Immature natural killer cell (primary cell): ENCODE measurements at regions not wholly inside any gene's neighbourhood (a gene's known extent, or its start where the extent isn't known, plus 50 kb on each side); places are given as distances from the start of the nearest gene placed in this dataset.

Experiments used
- DNase-seq, 3 donors: peaks; one replicate each; pipeline ENCODE4 v3.0.0; 2022; ENCODE audit warnings: mixed read lengths in 1 of 3
- H3K27ac Mint-ChIP-seq, 6 donors: one replicate each; pipeline ENCODE4 v1.8.0; 2020; ENCODE audit warnings: mixed read lengths in 6 of 6, mild to moderate bottlenecking in 5 of 6, inconsistent platforms in 4 of 6, moderate library complexity in 3 of 6
- H3K27me3 Mint-ChIP-seq, 3 donors: one replicate each; pipeline ENCODE4 v1.8.0; 2020 to 2021; ENCODE audit warnings: low read depth in 3 of 3, mild to moderate bottlenecking in 3 of 3, mixed read lengths in 3 of 3, moderate library complexity in 3 of 3, inconsistent platforms in 1 of 3
- H3K36me3 Mint-ChIP-seq, 3 donors: one replicate each; pipeline ENCODE4 v1.8.0; 2020; ENCODE audit warnings: mixed read lengths in 3 of 3, inconsistent platforms in 2 of 3, mild to moderate bottlenecking in 2 of 3
- H3K4me1 Mint-ChIP-seq, 2 donors: one replicate each; pipeline ENCODE4 v1.8.0; 2020; ENCODE audit warnings: inconsistent platforms in 2 of 2, mild to moderate bottlenecking in 2 of 2, mixed read lengths in 2 of 2, moderate library complexity in 1 of 2
- H3K4me3 Mint-ChIP-seq, 5 donors: one replicate each; pipeline ENCODE4 v1.8.0; 2020; ENCODE audit warnings: mild to moderate bottlenecking in 5 of 5, mixed read lengths in 5 of 5, inconsistent platforms in 3 of 5, moderate library complexity in 3 of 5
- H3K9me3 Mint-ChIP-seq, 6 donors: one replicate each; pipeline ENCODE4 v1.8.0; 2020; ENCODE audit warnings: mild to moderate bottlenecking in 6 of 6, mixed read lengths in 6 of 6, inconsistent platforms in 4 of 6, moderate library complexity in 3 of 6

- Mint-ChIP-seq H3K27me3 (peaks cover 0 to 1% (median 0%) of the 10 kb centered on the region in 3 donors), H3K4me3 (no peak overlapping the region), H3K27ac (no peak overlapping the region), H3K9me3 (peaks cover 0 to 1% (median 0%) of the 10 kb centered on the region in 6 donors), H3K36me3 (no peaks in the 10 kb centered on the region), H3K4me1 (no peaks in the 10 kb centered on the region)
- no peak for DNase-seq
Measured at GRCh38 chr4:35649778-35650177, 594.5 kb downstream of the ARAP2 start.

DNA sequence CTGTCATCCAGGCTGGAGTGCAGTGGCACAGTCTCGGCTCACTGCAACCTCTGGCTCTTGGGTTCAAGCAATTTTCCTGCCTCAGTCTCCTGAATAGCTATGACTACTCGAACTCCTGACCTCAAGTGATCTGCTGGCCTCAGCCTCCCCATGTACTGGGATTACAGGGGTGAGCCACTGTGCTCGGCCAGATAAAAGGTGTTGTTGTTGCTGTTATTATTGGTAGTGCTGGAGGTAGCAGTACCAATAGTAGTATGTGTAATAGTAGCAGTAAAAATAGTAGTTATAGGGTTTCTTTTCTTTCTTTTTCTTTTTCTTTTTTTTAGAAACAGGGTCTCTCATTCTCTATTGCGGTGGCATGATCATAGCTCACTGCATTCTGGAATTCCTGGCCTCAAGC, 592.1 kb downstream of the ARAP2 start:
- Mint-ChIP-seq H3K36me3 (no peaks in the 10 kb centered on the region), H3K27me3 (no peaks in the 10 kb centered on the region), H3K4me3 (no peak overlapping the region), H3K4me1 (no peaks in the 10 kb centered on the region), H3K27ac (no peak overlapping the region), H3K9me3 (peaks cover 0 to 1% (median 0%) of the 10 kb centered on the region in 6 donors)
- DNase-seq: no peak

DNA sequence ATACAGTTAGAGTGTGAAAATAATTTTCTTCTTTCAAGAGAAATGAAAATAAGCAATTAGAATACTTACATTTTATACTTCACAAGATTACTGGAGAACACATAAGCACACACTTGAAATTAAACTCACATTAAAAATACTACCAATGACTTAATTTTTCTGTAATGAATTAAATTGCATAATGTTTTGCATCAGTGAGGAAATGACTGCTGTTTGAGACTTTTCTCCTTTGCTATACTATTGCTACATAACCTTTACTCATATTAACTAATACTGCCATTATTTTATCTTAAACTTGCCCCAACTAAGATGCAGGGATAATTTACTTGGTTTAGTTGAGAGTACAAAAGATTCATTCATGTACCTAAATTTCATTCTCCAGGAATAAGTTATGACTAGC, 590.9 kb downstream of the ARAP2 start:
- peaks cover 0 to 3% (median 0%) of the 10 kb centered on the region in 3 donors for H3K27me3 Mint-ChIP-seq
- peaks cover 0 to 3% (median 0%) of the 10 kb centered on the region in 6 donors for H3K9me3 Mint-ChIP-seq
- DNase-seq: no peak
- H3K27ac Mint-ChIP-seq: no peak overlapping the region
- H3K4me3 Mint-ChIP-seq: no peak overlapping the region
- H3K36me3 Mint-ChIP-seq: no peaks in the 10 kb centered on the region
- H3K4me1 Mint-ChIP-seq: no peaks in the 10 kb centered on the region

- Mint-ChIP-seq H3K27ac (no peak overlapping the region), H3K9me3 (peaks cover 0 to 7% (median 2%) of the 10 kb centered on the region in 6 donors), H3K4me1 (no peaks in the 10 kb centered on the region), H3K27me3 (no peaks in the 10 kb centered on the region), H3K4me3 (no peak overlapping the region), H3K36me3 (no peaks in the 10 kb centered on the region)
- no peak for DNase-seq
Measured at GRCh38 chr4:35673137-35673536, 571.2 kb downstream of the ARAP2 start.

GRCh38 chr4:35684755-35685154, 559.6 kb downstream of the ARAP2 start:
- Mint-ChIP-seq H3K4me1 (no peaks in the 10 kb centered on the region), H3K27ac (no peak overlapping the region), H3K36me3 (no peaks in the 10 kb centered on the region), H3K4me3 (no peak overlapping the region), H3K27me3 (no peaks in the 10 kb centered on the region), H3K9me3 (peaks cover 0 to 10% (median 7%) of the 10 kb centered on the region in 6 donors)
- DNase-seq: no peak

- Mint-ChIP-seq H3K36me3 (no peaks in the 10 kb centered on the region), H3K27ac (no peak overlapping the region), H3K4me1 (no peaks in the 10 kb centered on the region), H3K9me3 (peaks cover 0 to 5% (median 0%) of the 10 kb centered on the region in 6 donors), H3K4me3 (no peak overlapping the region), H3K27me3 (no peaks in the 10 kb centered on the region)
- DNase-seq: no peak
Measured at GRCh38 chr4:35689870-35690269, 554.4 kb downstream of the ARAP2 start.

- no peak for DNase-seq
- Mint-ChIP-seq H3K4me3 (no peak overlapping the region), H3K36me3 (no peaks in the 10 kb centered on the region), H3K4me1 (no peaks in the 10 kb centered on the region), H3K27me3 (peaks cover 0 to under 1% (median 0%) of the 10 kb centered on the region in 3 donors), H3K27ac (no peak overlapping the region), H3K9me3 (peaks cover 0 to 5% (median 0%) of the 10 kb centered on the region in 6 donors)
Measured at GRCh38 chr4:35690271-35690670, 554.0 kb downstream of the ARAP2 start.

- no peak for DNase-seq
- Mint-ChIP-seq H3K27me3 (peaks cover 0 to 3% (median 0%) of the 10 kb centered on the region in 3 donors), H3K27ac (no peak overlapping the region), H3K36me3 (no peaks in the 10 kb centered on the region), H3K4me1 (no peaks in the 10 kb centered on the region), H3K4me3 (no peak overlapping the region), H3K9me3 (peaks cover 0 to 3% (median 0%) of the 10 kb centered on the region in 6 donors)
Measured at GRCh38 chr4:35695003-35695402, 549.3 kb downstream of the ARAP2 start.

GRCh38 chr4:35695421-35695820, 548.9 kb downstream of the ARAP2 start:
- H3K36me3 Mint-ChIP-seq: no peaks in the 10 kb centered on the region
- peaks cover 0 to 3% (median 0%) of the 10 kb centered on the region in 6 donors for H3K9me3 Mint-ChIP-seq
- H3K4me1 Mint-ChIP-seq: no peaks in the 10 kb centered on the region
- DNase-seq: no peak
- no peak overlapping the region for H3K4me3 Mint-ChIP-seq
- H3K27ac Mint-ChIP-seq: no peak overlapping the region
- H3K27me3 Mint-ChIP-seq: peaks cover 0 to 3% (median 0%) of the 10 kb centered on the region in 3 donors

DNA sequence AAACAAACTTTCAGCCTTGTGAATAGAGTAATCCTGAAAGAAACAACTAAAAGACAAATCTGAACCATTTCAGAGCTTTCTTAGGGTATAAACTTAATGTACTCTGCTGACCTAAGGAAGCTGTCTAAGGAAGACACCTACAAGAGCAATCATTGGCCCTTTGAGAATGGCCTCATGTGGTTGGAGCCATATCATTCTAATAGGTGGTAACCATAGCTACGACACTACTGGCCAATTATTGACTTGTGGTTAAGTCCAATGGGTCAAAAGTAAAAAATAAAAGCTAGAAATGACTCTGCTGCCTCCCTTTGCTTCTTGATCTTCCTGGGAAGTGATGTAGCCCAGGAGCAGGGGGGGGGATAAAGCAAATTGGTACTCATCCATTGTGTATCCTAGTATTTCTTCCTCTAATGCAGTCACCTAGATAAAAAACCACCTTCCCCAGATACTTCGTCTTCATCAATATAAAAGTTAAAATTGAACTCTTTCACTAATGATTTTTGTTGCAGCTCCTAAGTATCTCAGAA, 547.0 kb downstream of the ARAP2 start:
- DNase-seq: no peak
- Mint-ChIP-seq H3K4me3 (no peak overlapping the region), H3K36me3 (no peaks in the 10 kb centered on the region), H3K27ac (no peak overlapping the region), H3K27me3 (peaks cover 0 to 3% (median 1%) of the 10 kb centered on the region in 3 donors), H3K4me1 (no peaks in the 10 kb centered on the region), H3K9me3 (peaks cover 0 to 3% (median 0%) of the 10 kb centered on the region in 6 donors)

- Mint-ChIP-seq H3K4me1 (no peaks in the 10 kb centered on the region), H3K27me3 (peaks cover 0 to 1% (median 0%) of the 10 kb centered on the region in 3 donors), H3K36me3 (no peaks in the 10 kb centered on the region), H3K4me3 (no peak overlapping the region), H3K27ac (no peak overlapping the region), H3K9me3 (peaks cover 0 to 2% (median 0%) of the 10 kb centered on the region in 6 donors)
- DNase-seq: no peak
Measured at GRCh38 chr4:35700663-35701062, 543.7 kb downstream of the ARAP2 start.

DNA sequence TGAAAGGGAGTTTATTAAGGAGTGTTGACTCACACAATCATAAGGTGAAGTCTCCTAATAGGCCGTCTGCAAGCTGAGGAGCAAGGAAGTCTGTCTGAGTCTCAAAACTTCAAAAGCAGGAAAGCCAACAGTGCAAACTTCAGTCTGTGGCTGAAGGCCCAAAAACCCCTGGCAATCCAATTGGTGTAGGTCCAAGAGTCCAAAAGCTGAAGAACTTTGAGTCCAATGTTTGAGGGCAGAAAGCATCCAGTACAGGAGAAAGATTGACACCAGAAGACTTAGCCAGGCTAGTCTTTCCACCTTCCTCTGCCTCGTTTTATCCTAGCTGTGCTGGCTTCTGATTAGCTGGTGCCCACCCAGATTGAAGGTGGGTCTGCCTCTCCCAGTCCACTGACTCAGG, 535.2 kb downstream of the ARAP2 start:
- no peak for DNase-seq
- no peak overlapping the region for H3K4me3 Mint-ChIP-seq
- H3K9me3 Mint-ChIP-seq: peaks cover 10 to 33% (median 21%) of the 10 kb centered on the region in 6 donors
- peaks cover 0 to 4% (median 0%) of the 10 kb centered on the region in 3 donors for H3K36me3 Mint-ChIP-seq
- no peaks in the 10 kb centered on the region for H3K4me1 Mint-ChIP-seq
- no peak overlapping the region for H3K27ac Mint-ChIP-seq
- H3K27me3 Mint-ChIP-seq: peaks cover 0 to 7% (median 1%) of the 10 kb centered on the region in 3 donors

GRCh38 chr4:35710343-35710742, 534.0 kb downstream of the ARAP2 start:
- no peaks in the 10 kb centered on the region for H3K4me1 Mint-ChIP-seq
- H3K27ac Mint-ChIP-seq: no peak overlapping the region
- no peak overlapping the region for H3K4me3 Mint-ChIP-seq
- no peak for DNase-seq
- peaks cover 0 to 7% (median 1%) of the 10 kb centered on the region in 3 donors for H3K27me3 Mint-ChIP-seq
- peaks cover 0 to 4% (median 0%) of the 10 kb centered on the region in 3 donors for H3K36me3 Mint-ChIP-seq
- H3K9me3 Mint-ChIP-seq: peaks cover 18 to 44% (median 26%) of the 10 kb centered on the region in 6 donors

GRCh38 chr4:35711127-35711526, 533.2 kb downstream of the ARAP2 start:
- Mint-ChIP-seq H3K36me3 (peaks cover 0 to 4% (median 0%) of the 10 kb centered on the region in 3 donors), H3K27ac (no peak overlapping the region), H3K4me3 (no peak overlapping the region), H3K4me1 (no peaks in the 10 kb centered on the region), H3K9me3 (peaks cover 18 to 45% (median 26%) of the 10 kb centered on the region in 6 donors), H3K27me3 (peaks cover 0 to 7% (median 1%) of the 10 kb centered on the region in 3 donors)
- no peak for DNase-seq

DNA sequence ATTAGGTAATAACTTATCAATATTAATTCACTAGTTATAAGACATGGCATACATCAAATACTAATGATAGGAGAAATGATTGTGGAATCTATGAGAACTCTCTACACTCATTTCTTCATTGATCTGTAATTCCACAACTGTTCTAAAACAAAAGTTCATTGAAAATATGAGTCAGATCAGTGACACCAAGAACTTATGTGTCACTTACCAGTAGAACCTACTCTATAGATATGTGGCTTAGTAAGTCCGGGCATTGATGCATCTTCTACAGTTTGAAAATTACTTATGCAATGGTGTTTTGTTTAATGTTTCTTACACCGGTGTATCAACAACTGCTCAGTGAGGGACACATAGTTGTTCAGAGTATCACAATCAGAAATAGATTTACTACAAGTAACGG, 520.3 kb downstream of the ARAP2 start:
- no peak overlapping the region for H3K4me3 Mint-ChIP-seq
- no peaks in the 10 kb centered on the region for H3K27me3 Mint-ChIP-seq
- H3K4me1 Mint-ChIP-seq: no peaks in the 10 kb centered on the region
- H3K9me3 Mint-ChIP-seq: no peaks in the 10 kb centered on the region
- DNase-seq: no peak
- H3K27ac Mint-ChIP-seq: no peak overlapping the region
- no peaks in the 10 kb centered on the region for H3K36me3 Mint-ChIP-seq
